HG03354 (cell line): ENCODE measurements at regions not wholly inside any gene's neighbourhood (a gene's known extent, or its start where the extent isn't known, plus 50 kb on each side); places are given as distances from the start of the nearest gene placed in this dataset.

ENCODE experiments used
- ATAC-seq: cut with Tn5 transposase; IDR thresholded peaks from one replicate; pipeline ENCODE4 v1.9.1; 2021; ENCODE audit warnings: mild to moderate bottlenecking; ENCODE audit not compliant: unreplicated experiment, poor library complexity, severe bottlenecking

DNA sequence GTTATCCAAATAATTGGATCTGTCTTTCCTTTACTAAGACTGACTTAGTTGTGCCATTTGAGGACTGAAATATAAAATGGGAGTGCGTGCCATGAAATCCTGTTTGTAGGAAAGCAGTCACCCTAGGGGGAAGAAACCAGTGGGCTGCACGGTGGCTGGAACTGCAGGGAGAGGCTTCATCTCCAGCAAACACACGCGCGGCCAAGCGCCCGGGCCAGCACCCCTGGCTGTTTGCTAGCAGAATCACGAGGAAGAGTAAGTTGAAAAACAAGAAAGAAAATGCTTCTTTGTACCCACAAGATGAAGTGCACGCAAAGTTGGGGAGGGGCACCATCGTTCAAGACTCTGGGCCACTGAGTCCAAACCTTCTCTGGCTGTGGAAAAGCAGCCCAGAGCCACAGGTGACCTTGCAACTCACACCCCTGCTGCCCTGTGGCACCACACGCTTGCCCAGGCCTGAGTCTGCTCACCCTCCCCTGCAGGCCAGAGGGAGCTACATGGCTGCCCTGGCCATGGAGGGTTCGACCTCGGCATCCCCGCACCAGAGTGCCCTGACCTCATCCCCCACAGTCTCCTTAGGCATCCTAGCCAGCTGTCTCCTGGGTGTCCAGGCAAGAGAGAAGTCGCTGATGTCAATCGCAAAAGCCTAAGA, 55.2 kb downstream of the IRX2 start:
- no peak for ATAC-seq

DNA sequence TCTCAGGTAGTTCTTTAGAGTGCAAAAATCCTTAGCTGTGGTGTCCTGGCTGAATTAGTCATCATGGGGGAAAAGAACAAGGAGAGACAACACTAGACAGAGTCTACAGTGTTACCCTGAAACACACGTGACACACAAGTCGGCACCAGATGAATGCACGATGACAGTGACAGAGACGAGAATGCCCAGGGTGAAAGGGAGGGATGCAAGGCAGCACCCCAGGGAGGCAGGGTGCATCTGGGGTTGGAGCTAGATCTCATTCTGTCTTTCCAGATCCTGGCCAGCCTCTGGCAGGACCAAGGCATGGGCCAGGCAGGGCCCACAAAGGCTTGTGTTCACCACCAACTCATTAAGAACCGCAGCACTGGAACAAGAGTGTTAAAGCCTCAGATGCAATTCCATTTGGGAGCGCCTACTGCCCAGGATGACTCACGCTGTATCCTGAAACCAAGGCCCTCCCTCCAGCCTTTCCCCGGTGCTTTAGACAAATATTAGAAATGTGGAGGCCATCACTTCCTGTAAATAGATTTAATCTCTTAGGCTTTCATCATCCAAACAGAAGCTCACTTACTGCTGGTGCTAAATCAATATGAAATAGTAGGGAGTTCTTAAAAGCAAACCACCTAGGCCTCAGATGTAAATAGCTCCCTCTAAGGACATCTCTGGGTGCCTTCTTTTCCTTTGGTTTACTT, 56.1 kb downstream of the IRX2 start:
- no peak for ATAC-seq

DNA sequence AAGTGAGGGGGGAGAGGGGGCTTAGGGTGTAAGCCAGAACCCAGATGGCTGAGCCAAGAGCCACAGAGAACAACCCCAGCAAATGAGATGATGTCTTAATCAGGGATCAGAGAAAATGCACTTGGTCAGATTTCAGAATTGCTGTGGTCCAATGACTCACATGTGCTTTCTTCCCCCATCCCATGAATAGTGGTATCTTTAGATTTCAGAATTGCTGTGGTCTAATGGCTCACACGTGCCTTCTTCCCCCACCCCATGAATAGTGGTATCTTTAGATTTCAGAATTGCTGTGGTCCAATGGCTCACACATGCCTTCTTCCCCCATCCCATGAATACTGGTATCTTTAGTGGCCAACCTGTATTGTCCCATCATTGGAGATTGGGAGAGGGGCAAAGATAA, 59.9 kb downstream of the IRX2 start:
- ATAC-seq: no peak

GRCh38 chr5:2690293-2690692, 61.2 kb downstream of the IRX2 start:
- no peak for ATAC-seq

GRCh38 chr5:2688586-2688985, 62.9 kb downstream of the IRX2 start:
- ATAC-seq: no peak

DNA sequence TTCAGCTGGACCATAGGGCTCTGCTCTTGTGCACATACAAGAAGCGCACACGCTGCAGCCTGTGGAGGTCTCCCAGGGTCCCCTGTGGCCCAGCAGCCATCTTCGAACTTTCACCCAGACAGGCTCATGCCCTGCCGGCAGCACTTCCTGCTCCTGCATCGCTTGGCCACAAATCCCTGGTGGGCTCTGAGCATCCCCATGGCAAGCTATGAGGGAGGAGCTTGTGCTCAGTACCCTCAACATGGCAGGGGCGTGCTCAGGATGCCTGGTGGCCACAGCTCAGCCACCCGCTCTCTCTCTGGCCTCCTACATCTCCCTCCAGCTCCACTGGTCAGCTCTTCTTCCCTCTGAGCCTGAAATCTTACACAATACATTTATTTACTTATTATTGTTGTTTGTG, 63.7 kb downstream of the IRX2 start:
- no peak for ATAC-seq

DNA sequence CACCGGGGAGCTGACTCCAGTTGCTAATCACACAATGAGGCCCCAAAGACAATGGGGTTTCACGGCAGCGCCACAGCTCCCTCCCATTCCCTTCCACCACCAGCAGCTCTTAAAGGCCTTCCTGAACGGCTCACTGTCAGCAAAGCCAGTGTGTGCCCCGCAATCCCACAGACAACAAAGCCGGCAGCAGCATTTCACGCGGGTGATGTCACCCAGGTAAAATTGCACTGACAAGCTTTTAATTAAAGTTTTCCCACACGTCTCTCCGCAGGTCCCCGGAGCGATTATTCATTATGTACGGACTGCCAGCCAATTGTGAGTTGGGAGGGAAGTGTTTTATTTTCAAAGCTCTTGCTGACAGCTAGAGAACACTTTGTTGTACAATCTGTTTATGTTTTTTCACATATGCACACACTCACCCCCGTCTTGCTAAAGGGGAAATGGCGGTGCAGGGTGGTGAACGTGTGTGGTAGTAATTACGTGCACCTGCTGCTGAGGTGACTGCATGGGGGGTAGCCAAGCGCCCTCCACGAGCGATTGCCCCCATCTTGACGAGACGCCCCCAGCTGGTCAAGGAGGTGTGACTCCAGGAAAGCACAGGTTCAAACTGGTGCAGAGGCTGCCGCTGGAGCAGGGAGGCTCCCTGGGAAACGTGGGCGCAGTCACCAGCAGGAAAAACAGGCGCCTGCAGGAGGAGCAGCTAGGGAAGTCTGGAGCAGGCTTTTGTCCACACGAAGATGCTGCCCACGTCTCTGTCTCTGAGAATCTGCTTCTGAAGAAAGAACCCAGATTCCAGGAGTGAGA, 65.0 kb downstream of the IRX2 start:
- no peak for ATAC-seq

DNA sequence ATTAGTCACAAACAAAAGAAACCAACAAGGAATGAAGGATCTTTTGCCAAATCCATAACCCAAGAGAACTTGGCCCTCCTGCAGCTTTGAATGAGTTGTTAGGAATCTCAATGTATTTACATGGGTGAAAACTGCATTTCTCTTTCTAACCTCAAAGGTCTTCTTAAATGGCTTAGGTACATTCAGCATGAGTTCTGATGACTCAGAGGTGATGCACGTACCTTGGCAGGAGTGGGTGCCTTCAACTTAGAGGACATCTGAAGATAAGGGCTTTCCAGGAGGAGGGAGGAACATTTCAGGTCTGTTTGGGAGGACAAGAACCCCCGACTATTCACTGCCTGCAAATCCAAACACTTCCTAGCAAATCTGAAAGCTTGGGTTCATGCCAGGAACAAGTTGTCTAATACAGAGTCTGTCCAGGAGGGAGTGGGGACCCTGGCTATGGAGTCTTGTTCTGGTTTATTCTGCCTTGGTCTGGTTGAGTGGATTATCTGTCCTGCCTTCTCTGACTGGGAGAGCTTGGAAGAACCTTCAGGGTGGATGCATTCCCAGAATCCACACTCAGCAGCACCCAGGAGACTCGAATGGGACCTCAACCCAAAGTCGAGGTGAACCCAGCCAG, 65.7 kb downstream of the IRX2 start:
- no peak for ATAC-seq

DNA sequence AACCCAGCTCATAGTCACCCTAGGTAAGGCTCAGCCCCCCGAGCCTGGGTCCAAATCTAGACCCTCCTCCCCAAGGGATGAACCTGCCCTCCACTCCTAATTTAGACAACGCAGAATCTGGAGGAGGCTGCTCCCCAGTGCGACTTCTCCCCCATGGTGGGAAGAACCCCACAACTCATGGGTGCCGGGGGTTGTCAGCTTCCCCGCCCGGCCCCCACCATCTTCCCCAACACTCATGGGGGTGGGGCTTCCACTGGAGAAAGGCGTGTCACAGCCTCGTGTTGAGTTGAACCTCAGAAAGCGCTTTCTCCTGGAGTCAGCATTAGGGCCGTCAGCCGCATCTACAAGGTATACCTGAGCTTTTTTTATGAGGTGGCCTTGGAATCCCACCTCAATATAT, 66.9 kb downstream of the IRX2 start:
- no peak for ATAC-seq

DNA sequence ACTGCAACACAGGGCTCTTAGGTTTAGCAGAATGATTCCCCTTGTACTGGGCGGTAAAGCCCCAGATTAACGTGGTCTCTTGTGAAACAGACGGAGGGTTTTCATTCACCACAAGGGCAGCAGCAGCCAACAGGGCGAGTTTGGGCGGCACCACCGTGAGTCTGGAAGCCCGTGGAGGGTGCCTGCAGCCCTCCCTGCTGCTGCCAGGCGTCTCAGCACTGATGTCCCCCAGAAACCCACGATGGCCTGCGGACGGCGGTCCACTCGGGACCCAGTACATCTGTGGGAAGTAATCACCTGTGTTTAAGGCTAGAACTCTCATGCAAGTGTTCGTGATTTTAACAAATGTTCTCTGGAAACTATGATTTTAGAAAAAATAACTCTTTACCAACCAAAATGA, 67.8 kb downstream of the IRX2 start:
- ATAC-seq: no peak

- no peak for ATAC-seq
Observed at GRCh38 chr5:2681476-2681875, 70.0 kb downstream of the IRX2 start.

- ATAC-seq: no peak
Observed at GRCh38 chr5:2680979-2681378, 70.5 kb downstream of the IRX2 start.

GRCh38 chr5:2677689-2678088, 73.8 kb downstream of the IRX2 start:
- ATAC-seq: no peak

- ATAC-seq: no peak
Observed at GRCh38 chr5:2675548-2675947, 75.9 kb downstream of the IRX2 start.

DNA sequence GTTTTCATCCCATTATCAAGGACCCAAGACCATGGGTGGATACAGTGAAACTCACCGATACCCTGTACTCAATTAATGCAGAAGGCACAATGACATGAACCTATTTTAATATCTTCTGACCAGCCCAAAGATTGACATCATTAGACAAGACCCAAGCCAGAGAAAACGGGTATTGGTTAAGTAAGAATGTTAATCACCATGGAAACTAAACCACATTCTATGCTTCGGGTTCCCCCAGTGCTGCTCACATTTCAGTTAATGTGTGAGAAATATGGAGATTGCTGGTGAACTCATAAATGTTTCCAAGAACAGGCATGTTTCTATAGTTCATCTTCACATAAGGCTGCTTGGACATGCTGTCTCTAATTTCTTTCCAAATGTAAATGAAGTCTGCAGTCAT, 77.0 kb downstream of the IRX2 start:
- no peak for ATAC-seq

DNA sequence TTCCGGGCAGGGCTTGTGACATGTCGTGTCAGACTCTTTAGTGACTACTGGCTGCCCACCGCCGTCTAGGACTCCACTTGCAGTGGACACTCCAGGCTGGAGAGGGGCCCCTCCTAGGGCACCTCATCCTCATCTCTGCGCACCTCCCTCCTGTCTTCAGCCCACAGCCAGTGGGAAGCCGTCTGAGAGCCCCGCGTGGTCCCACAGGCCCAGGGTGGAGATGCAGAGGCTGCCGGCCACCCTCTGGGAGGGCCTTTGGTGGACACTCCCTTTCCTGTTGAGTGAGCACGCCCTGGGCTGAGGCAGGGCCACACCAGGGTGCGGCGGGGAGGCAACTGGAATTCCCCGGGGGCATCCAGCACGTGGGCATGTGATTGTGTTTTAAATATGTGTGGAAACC, 80.5 kb downstream of the IRX2 start:
- no peak for ATAC-seq

DNA sequence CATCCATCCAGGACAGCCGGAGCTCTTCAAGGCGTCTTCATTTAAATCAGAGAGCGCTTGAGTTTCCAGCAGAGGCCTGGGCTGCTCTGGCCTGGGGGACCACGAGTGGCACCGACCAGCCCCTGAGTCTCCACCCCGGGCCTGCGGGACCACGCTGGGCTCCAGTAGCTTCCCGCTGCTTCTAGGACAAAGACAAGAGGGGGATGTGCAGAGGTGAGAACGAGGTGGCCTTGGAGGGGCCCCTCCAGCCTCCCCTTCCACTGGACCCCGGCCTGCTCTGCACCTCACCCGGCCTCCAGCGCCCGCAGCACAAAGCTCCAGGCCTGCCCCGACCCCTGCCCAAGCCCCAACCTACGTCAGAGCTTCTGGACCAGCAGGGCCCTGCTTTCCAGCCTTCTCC, 81.6 kb downstream of the IRX2 start:
- no peak for ATAC-seq

DNA sequence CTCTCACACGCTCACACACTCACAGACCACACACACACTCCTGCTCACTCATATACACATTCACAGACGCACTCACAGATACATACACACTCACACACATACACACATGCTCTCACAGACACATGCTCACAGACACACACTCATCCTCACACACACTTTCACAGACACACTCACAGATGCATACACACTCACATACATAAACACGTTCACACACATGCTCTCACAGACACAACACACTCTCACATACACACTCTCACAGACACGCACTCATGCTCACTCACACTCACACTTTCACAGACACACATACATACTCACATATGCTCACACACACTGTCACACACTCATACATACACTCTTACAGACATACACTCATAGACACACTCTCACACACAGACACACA, 82.2 kb downstream of the IRX2 start:
- no peak for ATAC-seq

- ATAC-seq: no peak
Observed at GRCh38 chr5:2666081-2666480, 85.4 kb downstream of the IRX2 start.

DNA sequence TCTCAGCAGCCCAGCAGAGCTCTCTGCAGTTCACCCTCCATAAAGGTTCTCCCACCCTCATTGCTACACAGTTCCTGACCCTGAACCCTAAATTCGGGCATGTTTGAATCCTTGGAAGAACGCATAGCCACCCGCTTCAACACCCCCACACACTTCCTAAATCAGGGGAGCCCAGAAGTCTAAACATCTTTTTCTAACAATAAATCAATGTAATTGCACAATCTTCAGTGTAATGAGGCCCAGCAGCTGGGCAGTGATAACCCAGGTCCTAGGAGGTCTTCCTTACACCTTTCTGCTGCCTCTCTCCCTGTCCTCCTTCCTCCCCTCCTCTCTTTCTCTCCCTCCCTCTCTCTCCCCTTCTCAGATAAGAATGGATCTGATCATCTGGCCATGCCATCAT, 88.0 kb downstream of the IRX2 start:
- no peak for ATAC-seq

DNA sequence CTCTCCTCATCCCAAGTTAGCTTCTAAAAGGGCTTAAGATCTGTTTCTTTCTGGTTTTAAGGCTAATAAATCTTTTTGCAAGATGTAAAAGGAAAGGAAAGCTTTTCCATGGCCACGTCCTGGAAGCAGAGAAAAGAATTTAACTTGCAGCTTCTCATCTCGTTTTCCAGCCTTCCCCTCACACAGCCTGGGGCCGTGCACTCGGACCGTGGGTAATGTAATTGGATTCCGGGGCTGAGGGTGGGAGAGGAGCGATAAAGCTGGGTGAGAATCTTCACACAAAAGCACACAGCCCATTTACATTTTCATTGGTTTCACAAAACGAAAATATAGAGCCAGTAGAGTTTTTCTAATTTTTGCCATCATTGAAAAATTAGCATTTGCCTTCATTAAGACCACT, 91.2 kb downstream of the IRX2 start:
- no peak for ATAC-seq
